A549 (cell line): ENCODE measurements at regions not wholly inside any gene's neighbourhood (a gene's known extent, or its start where the extent isn't known, plus 50 kb on each side); places are given as distances from the start of the nearest gene placed in this dataset.

Experiments used
- ATAC-seq, 2 experiments: fragments of 200-7000 bp in 1 of 2; fragments of >200 bp in 1 of 2; cut with Nextera tagmentation in 1 of 2; cut with Tn5 transposase in 1 of 2; 3 replicates each; pipeline versions ENCODE4 v1.8.0 to v1.9.1; 2018 to 2020; ENCODE audit warnings: mild to moderate bottlenecking in 1 of 2, moderate library complexity in 1 of 2
- CTCF ChIA-PET: fragments of 300-600 bp; sonication (Branson Sonifier 250); formaldehyde crosslinking; extraction: SDS; loops from one replicate; lab custom pipeline; 2021; ENCODE audit warnings: antibody characterized with exemption, inconsistent platforms; lab: Yijun Ruan, JAX
- POLR2A ChIA-PET: fragments of 350-600 bp; formaldehyde crosslinking; extraction: SDS; loops from one replicate; lab custom pipeline; 2021; ENCODE audit warnings: antibody characterized with exemption, inconsistent platforms; lab: Yijun Ruan, JAX
- DNase-seq, 2 experiments: peaks; one replicate each; pipeline versions ENCODE4 v3.0.0 to v3.0.0-alpha.2; 2011 to 2016; ENCODE audit warnings: low read depth in 1 of 2, low spot score in 1 of 2
- FAIRE-seq: peaks from 2 replicates; lab custom pipeline; 2011; peaks lifted over from hg19 to GRCh38; lab: Jason Lieb, UNC
- H3K27ac ChIP-seq, 2 experiments: fragments of >200 bp; sonication (Bioruptor Twin); formaldehyde crosslinking; 3 replicates each; pipeline ENCODE4 v1.5.1; 2016 to 2017
- H3K4me1 ChIP-seq: fragments of >200 bp; sonication (Bioruptor Twin); formaldehyde crosslinking; 3 replicates; pipeline ENCODE4 v1.6.1; 2016
- H3K4me2 ChIP-seq: fragments of >200 bp; sonication (Bioruptor Twin); formaldehyde crosslinking; 3 replicates; pipeline ENCODE4 v1.6.1; 2016
- H3K4me3 ChIP-seq: fragments of >200 bp; sonication (Bioruptor Twin); formaldehyde crosslinking; 3 replicates; pipeline ENCODE4 v1.5.1; 2016
- H3K9me3 ChIP-seq: fragments of >200 bp; sonication (Bioruptor Twin); formaldehyde crosslinking; 3 replicates; pipeline ENCODE4 v1.6.1; 2016
- BCL3 ChIP-seq: fragments of >200 bp; sonication (Bioruptor Twin); formaldehyde crosslinking; IDR thresholded peaks from 3 replicates; pipeline ENCODE4 v1.6.1; 2016
- CBX8 ChIP-seq: fragments of 200-600 bp; sonication (generic); IDR thresholded peaks from 2 replicates; pipeline ENCODE4 v1.6.1; 2016
- CHD4 ChIP-seq: fragments of 200-600 bp; sonication (generic); IDR thresholded peaks from 2 replicates; pipeline ENCODE4 v1.6.1; 2016; ENCODE audit warnings: antibody characterized with exemption, mild to moderate bottlenecking, borderline replicate concordance
- ELK1 ChIP-seq: fragments of 150-350 bp; IDR thresholded peaks from 2 replicates; pipeline ENCODE4 v1.6.1; 2014; ENCODE audit warnings: low read depth, mild to moderate bottlenecking, low read length
- HDAC2 ChIP-seq: fragments of 200-600 bp; sonication (generic); IDR thresholded peaks from 2 replicates; pipeline ENCODE4 v1.6.1; 2016
- HEYL ChIP-seq: fragments of 250-450 bp; sonication (Bioruptor Pico); IDR thresholded peaks from 2 replicates; pipeline ENCODE4 v1.8.0; 2021; ENCODE audit warnings: mild to moderate bottlenecking, moderate library complexity
- HMGXB4 ChIP-seq: fragments of 250-450 bp; sonication (Bioruptor Pico); IDR thresholded peaks from 2 replicates; pipeline ENCODE4 v1.5.0; 2021; ENCODE audit warnings: mild to moderate bottlenecking, moderate library complexity, borderline replicate concordance
- HOXB5 ChIP-seq: fragments of 250-450 bp; sonication (Bioruptor Pico); IDR thresholded peaks from 2 replicates; pipeline ENCODE4 v1.5.0; 2020; ENCODE audit warnings: mild to moderate bottlenecking, moderate library complexity
- JUN ChIP-seq, 2 experiments: fragments of >200 bp; sonication (Bioruptor Twin); formaldehyde crosslinking; IDR thresholded peaks; 2 replicates in 1 of 2; 3 replicates in 1 of 2; pipeline ENCODE4 v1.6.1; 2016 to 2017
- JUNB ChIP-seq: fragments of >200 bp; sonication (Bioruptor Twin); formaldehyde crosslinking; IDR thresholded peaks from 2 replicates; pipeline ENCODE4 v1.6.1; 2016
- KDM5A ChIP-seq: fragments of 200-600 bp; sonication (generic); IDR thresholded peaks from 2 replicates; pipeline ENCODE4 v1.6.1; 2016; ENCODE audit warnings: antibody characterized with exemption, mild to moderate bottlenecking
- MYC ChIP-seq: IDR thresholded peaks from 2 replicates; pipeline ENCODE4 v1.6.1; 2012; ENCODE audit warnings: mild to moderate bottlenecking, inconsistent platforms, low read length, improper control_type of control experiment, borderline replicate concordance
- NFE2L2 ChIP-seq: fragments of 150-350 bp; conservative IDR thresholded peaks from 2 replicates; pipeline ENCODE4 v1.6.1; 2014; ENCODE audit warnings: low read length
- NR3C1 ChIP-seq: fragments of >200 bp; sonication (Bioruptor Twin); formaldehyde crosslinking; IDR thresholded peaks from 3 replicates; pipeline ENCODE4 v1.6.1; 2017
- PHF8 ChIP-seq: fragments of 200-600 bp; sonication (generic); IDR thresholded peaks from 2 replicates; pipeline ENCODE4 v1.6.1; 2016; ENCODE audit warnings: low read depth, mild to moderate bottlenecking, antibody characterized with exemption, moderate library complexity, borderline replicate concordance
- POLR2AphosphoS2 ChIP-seq: conservative IDR thresholded peaks from 2 replicates; pipeline ENCODE4 v1.6.1; 2012; ENCODE audit warnings: low read length, improper control_type of control experiment, inconsistent platforms
- RCOR1 ChIP-seq: fragments of 150-350 bp; IDR thresholded peaks from 2 replicates; pipeline ENCODE4 v1.6.1; 2014; ENCODE audit warnings: antibody characterized with exemption, low read length, low read depth
- REST ChIP-seq: fragments of 200-600 bp; sonication (generic); IDR thresholded peaks from 2 replicates; pipeline ENCODE4 v1.6.1; 2016; ENCODE audit warnings: antibody characterized with exemption, mild to moderate bottlenecking, moderate library complexity
- RNF2 ChIP-seq: fragments of 200-600 bp; sonication (generic); IDR thresholded peaks from 2 replicates; pipeline ENCODE4 v1.6.1; 2016; ENCODE audit warnings: low read depth, mild to moderate bottlenecking, antibody characterized with exemption, moderate library complexity, borderline replicate concordance
- SMC3 ChIP-seq: fragments of >200 bp; sonication (Bioruptor Twin); formaldehyde crosslinking; IDR thresholded peaks from 3 replicates; pipeline ENCODE4 v1.6.1; 2018; ENCODE audit warnings: inconsistent platforms
- SREBF2 ChIP-seq: fragments of 450-650 bp; IDR thresholded peaks from 2 replicates; pipeline ENCODE4 v1.6.1; 2014; ENCODE audit warnings: mild to moderate bottlenecking, moderate library complexity
- ZFP36 ChIP-seq: fragments of 450-650 bp; IDR thresholded peaks from 2 replicates; pipeline ENCODE4 v1.6.1; 2014; ENCODE audit warnings: borderline replicate concordance; ENCODE audit not compliant: partially characterized antibody
- ZNF302 ChIP-seq: fragments of 250-450 bp; sonication (Bioruptor Pico); IDR thresholded peaks from 2 replicates; pipeline ENCODE4 v1.9.0; 2021; ENCODE audit warnings: inconsistent platforms, mild to moderate bottlenecking, moderate library complexity
- WGBS: methylation state at CpG from one replicate; pipeline ENCODE4 v1.1.6; 2017; ENCODE audit errors: missing lambda C conversion rate; 5-methylcytosine and 5-hydroxymethylcytosine counted together

GRCh38 chr17:31649302-31649701 is 209.7 kb downstream of the COPRS start:
- WGBS = 41% methylated on average over 3 of the region's 3 CpGs
- no peak for ATAC-seq
- ChIA-PET POLR2A (no interaction called here), CTCF (interaction anchor here (0.7 to 1.5 kb wide), 3 partner anchors 188 to 935 kb away, joined by 3 to 4 read pairs (median 4); no protein-coding TSS in a partner anchor)
- no peaks in the 10 kb centered on the region for H3K4me1 ChIP-seq
- no peak overlapping the region for H3K27ac ChIP-seq
- peaks cover 33% of the 10 kb centered on the region for H3K9me3 ChIP-seq
- TF ChIP-seq JUN (IDR thresholded peaks at IDR 0.05) (no peak), CBX8 (no peak), NR3C1 (no peak)
- H3K4me3 ChIP-seq = no peak overlapping the region
- no peak for DNase-seq
- no peak overlapping the region for H3K4me2 ChIP-seq
- no peak for FAIRE-seq

- no peak for FAIRE-seq
- CTCF ChIA-PET = no interaction called here
- WGBS = 3% methylated on average over 1 of the region's 1 CpG
Observed at GRCh38 chr17:31647661-31648060, 211.4 kb downstream of the COPRS start.

GRCh38 chr17:31646642-31647041 is 212.4 kb downstream of the COPRS start:
- TF ChIP-seq ELK1 = no peak
- no peak for TF ChIP-seq BCL3
- TF ChIP-seq JUNB = no peak
- no peak for TF ChIP-seq NFE2L2
- no peak for TF ChIP-seq CHD4
- TF ChIP-seq RNF2 = no peak
- 17% methylated on average over 2 of the region's 2 CpGs for WGBS
- Histone ChIP-seq H3K4me1 (no peaks in the 10 kb centered on the region), H3K27ac (no peak overlapping the region), H3K9me3 (peaks cover 48% of the 10 kb centered on the region), H3K4me3 (no peak overlapping the region), H3K4me2 (no peak overlapping the region)
- ChIA-PET CTCF (no interaction called here), POLR2A (no interaction called here)
- ATAC-seq (no peak), FAIRE-seq (no peak), DNase-seq (no peak)

More at GRCh38 chr17:31647661-31648060, 211.4 kb downstream of the COPRS start:
- H3K27ac ChIP-seq = no peak overlapping the region
- ATAC-seq (no peak), DNase-seq (no peak)
- no peak overlapping the region for H3K4me3 ChIP-seq
- no peak overlapping the region for H3K4me2 ChIP-seq
- no peak for TF ChIP-seq RCOR1
- no peak for TF ChIP-seq SREBF2
- TF ChIP-seq SMC3 = no peak
- TF ChIP-seq CHD4 = no peak
- peaks cover 44% of the 10 kb centered on the region for H3K9me3 ChIP-seq
- POLR2A ChIA-PET = no interaction called here
- no peaks in the 10 kb centered on the region for H3K4me1 ChIP-seq

GRCh38 chr17:31645351-31645750 is 213.7 kb downstream of the COPRS start:
- FAIRE-seq (no peak), ATAC-seq (no peak), DNase-seq (no peak)
- ChIA-PET POLR2A (no interaction called here), CTCF (no interaction called here)
- 3% methylated on average over 3 of the region's 3 CpGs for WGBS
- H3K4me3 ChIP-seq = no peak overlapping the region
- H3K9me3 ChIP-seq = peaks cover 48% of the 10 kb centered on the region
- TF ChIP-seq HOXB5 (CRISPR knock-in tag) = no peak
- no peak for TF ChIP-seq SMC3
- no peak for TF ChIP-seq POLR2AphosphoS2
- no peak for TF ChIP-seq ZNF302 (CRISPR knock-in tag)
- no peak for TF ChIP-seq PHF8
- TF ChIP-seq HEYL (CRISPR knock-in tag) = no peak
- no peak for TF ChIP-seq RNF2
- TF ChIP-seq MYC = no peak
- no peak for TF ChIP-seq HDAC2
- no peak for TF ChIP-seq HMGXB4
- no peak for TF ChIP-seq REST
- no peak for TF ChIP-seq NFE2L2
- no peak for TF ChIP-seq ZFP36
- no peak for TF ChIP-seq KDM5A
- H3K4me2 ChIP-seq = no peak overlapping the region
- no peak overlapping the region for H3K27ac ChIP-seq
- H3K4me1 ChIP-seq = no peaks in the 10 kb centered on the region
